Neural crest cell (in vitro differentiated cells): ENCODE measurements at regions not wholly inside any gene's neighbourhood (a gene's known extent, or its start where the extent isn't known, plus 50 kb on each side); places are given as distances from the start of the nearest gene placed in this dataset.

Source experiments
- DNase-seq: peaks from one replicate; pipeline ENCODE4 v3.0.0; 2021; ENCODE audit warnings: low read depth, mixed read lengths, low spot score
- H3K27ac Mint-ChIP-seq: one replicate; pipeline ENCODE4 v1.8.0; 2021; ENCODE audit warnings: mild to moderate bottlenecking, mixed read lengths; ENCODE audit not compliant: unreplicated experiment
- H3K27me3 Mint-ChIP-seq: 2 replicates; pipeline ENCODE4 v1.8.0; 2021; ENCODE audit warnings: low read depth, mild to moderate bottlenecking, mixed read lengths
- H3K36me3 Mint-ChIP-seq: 2 replicates; pipeline ENCODE4 v1.8.0; 2021; ENCODE audit warnings: low read depth, mild to moderate bottlenecking, mixed read lengths
- H3K4me1 Mint-ChIP-seq: 2 replicates; pipeline ENCODE4 v1.8.0; 2021; ENCODE audit warnings: mixed read lengths
- H3K4me3 Mint-ChIP-seq: one replicate; pipeline ENCODE4 v1.8.0; 2021; ENCODE audit warnings: mild to moderate bottlenecking, mixed read lengths
- H3K9me3 Mint-ChIP-seq: 2 replicates; pipeline ENCODE4 v1.8.0; 2021; ENCODE audit warnings: mixed read lengths
- CTCF ChIP-seq: fragments of 200-600 bp; sonication (generic); conservative IDR thresholded peaks from 2 replicates; pipeline ENCODE4 v1.5.0; 2021; ENCODE audit warnings: antibody characterized with exemption, mild to moderate bottlenecking

GRCh38 chr3:159616234-159616825, 372.3 kb upstream of the IL12A start:
- Mint-ChIP-seq H3K27me3 (no peaks in the 10 kb centered on the region), H3K4me1 (peaks cover 12% of the 10 kb centered on the region), H3K4me3 (no peak overlapping the region), H3K27ac (no peak overlapping the region), H3K9me3 (no peaks in the 10 kb centered on the region), H3K36me3 (no peaks in the 10 kb centered on the region)
- TF ChIP-seq CTCF: peak; percentile 60
- DNase-seq: no peak

- no peaks in the 10 kb centered on the region for H3K36me3 Mint-ChIP-seq
- no peaks in the 10 kb centered on the region for H3K27me3 Mint-ChIP-seq
- H3K27ac Mint-ChIP-seq: no peak overlapping the region
- DNase-seq: no peak
- TF ChIP-seq CTCF: no peak
- peaks cover 12% of the 10 kb centered on the region for H3K4me1 Mint-ChIP-seq
- H3K4me3 Mint-ChIP-seq: no peak overlapping the region
- H3K9me3 Mint-ChIP-seq: no peaks in the 10 kb centered on the region
Measured at GRCh38 chr3:159619341-159619885, 369.2 kb upstream of the IL12A start.

GRCh38 chr3:159620281-159620680, 368.4 kb upstream of the IL12A start:
- Mint-ChIP-seq H3K4me3 (no peak overlapping the region), H3K9me3 (no peaks in the 10 kb centered on the region), H3K4me1 (peaks cover 12% of the 10 kb centered on the region), H3K27ac (no peak overlapping the region), H3K36me3 (no peaks in the 10 kb centered on the region), H3K27me3 (no peaks in the 10 kb centered on the region)
- no peak for DNase-seq
- no peak for TF ChIP-seq CTCF

GRCh38 chr3:159620873-159621272, 367.8 kb upstream of the IL12A start:
- no peak for TF ChIP-seq CTCF
- H3K9me3 Mint-ChIP-seq: no peaks in the 10 kb centered on the region
- no peak overlapping the region for H3K27ac Mint-ChIP-seq
- H3K4me3 Mint-ChIP-seq: no peak overlapping the region
- no peak for DNase-seq
- H3K4me1 Mint-ChIP-seq: peaks cover 12% of the 10 kb centered on the region
- no peaks in the 10 kb centered on the region for H3K27me3 Mint-ChIP-seq
- H3K36me3 Mint-ChIP-seq: no peaks in the 10 kb centered on the region

- Mint-ChIP-seq H3K27me3 (no peaks in the 10 kb centered on the region), H3K27ac (no peak overlapping the region), H3K36me3 (no peaks in the 10 kb centered on the region), H3K4me1 (peaks cover 11% of the 10 kb centered on the region), H3K9me3 (no peaks in the 10 kb centered on the region), H3K4me3 (no peak overlapping the region)
- DNase-seq: no peak
- no peak for TF ChIP-seq CTCF
Measured at GRCh38 chr3:159624616-159625015, 364.0 kb upstream of the IL12A start.
